SK-N-SH (cell line): ENCODE measurements at regions not wholly inside any gene's neighbourhood (a gene's known extent, or its start where the extent isn't known, plus 50 kb on each side); places are given as distances from the start of the nearest gene placed in this dataset.
A peak's percentile ranks its signal among the peaks of the same experiment; 100 is the strongest.

Source experiments
- CTCF ChIP-seq: fragments of 200-600 bp; sonication (generic); IDR thresholded peaks from 2 replicates; pipeline ENCODE4 v1.6.1; 2017; ENCODE audit warnings: antibody characterized with exemption, mild to moderate bottlenecking, moderate library complexity
- EP300 ChIP-seq, 2 experiments: IDR thresholded peaks; 2 replicates each; pipeline versions ENCODE4 v1.4.0 to v1.6.1; 2012; ENCODE audit warnings: borderline replicate concordance in 1 of 2, low read depth in 1 of 2, low read length in 1 of 2
- GABPA ChIP-seq: IDR thresholded peaks from 2 replicates; pipeline ENCODE4 v1.4.0; 2012; ENCODE audit warnings: low read depth, mild to moderate bottlenecking
- MXI1 ChIP-seq: IDR thresholded peaks from 2 replicates; pipeline ENCODE4 v1.6.1; 2012; ENCODE audit warnings: mild to moderate bottlenecking, low read depth, low read length, improper control_type of control experiment
- NRF1 ChIP-seq: IDR thresholded peaks from 2 replicates; pipeline ENCODE4 v1.6.1; 2012; ENCODE audit warnings: low read depth, mild to moderate bottlenecking, low read length
- POLR2AphosphoS5 ChIP-seq: IDR thresholded peaks from 2 replicates; pipeline ENCODE4 v1.6.1; 2012; ENCODE audit warnings: low read depth, low read length
- RAD21 ChIP-seq: IDR thresholded peaks from 2 replicates; pipeline ENCODE4 v1.6.1; 2012; ENCODE audit warnings: mild to moderate bottlenecking, low read length
- RCOR1 ChIP-seq: fragments of 150-350 bp; IDR thresholded peaks from 2 replicates; pipeline ENCODE4 v1.6.1; 2017; ENCODE audit warnings: antibody characterized with exemption, low read length
- REST ChIP-seq: IDR thresholded peaks from 2 replicates; pipeline ENCODE4 v1.6.1; 2012; ENCODE audit warnings: mild to moderate bottlenecking, low read depth, low read length, moderate library complexity
- TAF1 ChIP-seq: IDR thresholded peaks from 2 replicates; pipeline ENCODE4 v1.6.1; 2012; ENCODE audit warnings: low read depth, mild to moderate bottlenecking, low read length, moderate library complexity, borderline replicate concordance
- TEAD4 ChIP-seq: IDR thresholded peaks from 2 replicates; pipeline ENCODE4 v1.4.0; 2012; ENCODE audit warnings: mild to moderate bottlenecking, borderline replicate concordance; ENCODE audit not compliant: insufficient read depth
- YY1 ChIP-seq: IDR thresholded peaks from 2 replicates; pipeline ENCODE4 v1.4.0; 2012; ENCODE audit warnings: low read depth, mild to moderate bottlenecking
- ZBTB33 ChIP-seq: IDR thresholded peaks from 2 replicates; pipeline ENCODE4 v1.4.0; 2012; ENCODE audit warnings: low read depth, borderline replicate concordance

- TF ChIP-seq NRF1 (0 out of 2 replicates have a peak, but pooled peaks have one; percentile 12), CTCF (peak; percentile 96), RCOR1 (no peak), TAF1 (no peak), REST (no peak), EP300 (IDR thresholded peaks at IDR 0.05; ENCODE audit: borderline replicate concordance in 1 of 2, low read depth in 1 of 2, low read length in 1 of 2) (no peak), RAD21 (peak; percentile 97), TEAD4 (no peak), ZBTB33 (no peak), YY1 (no peak), MXI1 (no peak), POLR2AphosphoS5 (no peak), GABPA (no peak)
Measured at GRCh38 chr3:59575113-59576001, 525.5 kb upstream of the CFAP20DC start.
